SK-N-SH treated with all-trans-retinoic acid at 6 μM for 48 hours (cell line): ENCODE measurements at regions not wholly inside any gene's neighbourhood (a gene's known extent, or its start where the extent isn't known, plus 50 kb on each side); places are given as distances from the start of the nearest gene placed in this dataset.

Experiments used
- ARNTL ChIP-seq: fragments of 450-650 bp; formaldehyde crosslinking; IDR thresholded peaks from 2 replicates; pipeline ENCODE4 v1.5.0; 2020; ENCODE audit warnings: low read depth, mild to moderate bottlenecking, moderate library complexity, borderline replicate concordance
- BACH2 ChIP-seq: fragments of 250-450 bp; sonication (Bioruptor Pico); IDR thresholded peaks from 2 replicates; pipeline ENCODE4 v1.9.0; 2021; ENCODE audit warnings: mild to moderate bottlenecking, borderline replicate concordance
- ISL1 ChIP-seq: fragments of 250-450 bp; sonication (Bioruptor Pico); IDR thresholded peaks from 2 replicates; pipeline ENCODE4 v2.1.2; 2022; ENCODE audit warnings: mild to moderate bottlenecking, moderate library complexity
- OSR1 ChIP-seq: fragments of 250-450 bp; sonication (Bioruptor Pico); IDR thresholded peaks from 2 replicates; pipeline ENCODE4 v1.8.0; 2022; ENCODE audit warnings: moderate library complexity, mild to moderate bottlenecking, inconsistent platforms
- RARB ChIP-seq: fragments of 250-450 bp; sonication (Bioruptor Pico); IDR thresholded peaks from 2 replicates; pipeline ENCODE4 v1.8.0; 2021; ENCODE audit warnings: mild to moderate bottlenecking, moderate library complexity
- TCF4 ChIP-seq: fragments of 250-450 bp; sonication (Bioruptor Pico); IDR thresholded peaks from 2 replicates; pipeline ENCODE4 v1.8.0; 2021; ENCODE audit warnings: mild to moderate bottlenecking, moderate library complexity, borderline replicate concordance
- TOX ChIP-seq: fragments of 250-450 bp; sonication (Bioruptor Pico); IDR thresholded peaks from 2 replicates; pipeline ENCODE4 v1.8.0; 2021; ENCODE audit warnings: mild to moderate bottlenecking, moderate library complexity, borderline replicate concordance
- TSHZ2 ChIP-seq: fragments of 250-450 bp; sonication (Bioruptor Pico); IDR thresholded peaks from 2 replicates; pipeline ENCODE4 v1.5.0; 2020; ENCODE audit warnings: mild to moderate bottlenecking, moderate library complexity
- ZC3H10 ChIP-seq: fragments of 250-450 bp; sonication (Bioruptor Pico); IDR thresholded peaks from 2 replicates; pipeline ENCODE4 v1.5.1; 2021; ENCODE audit warnings: mild to moderate bottlenecking, moderate library complexity
- ZFP30 ChIP-seq: fragments of 450-650 bp; formaldehyde crosslinking; IDR thresholded peaks from 2 replicates; pipeline ENCODE4 v1.5.0; 2022; ENCODE audit warnings: mild to moderate bottlenecking, moderate library complexity
- ZNF70 ChIP-seq: fragments of 450-650 bp; formaldehyde crosslinking; IDR thresholded peaks from 2 replicates; pipeline ENCODE4 v1.5.0; 2020; ENCODE audit warnings: mild to moderate bottlenecking, moderate library complexity
- ZNF8 ChIP-seq: fragments of 450-650 bp; formaldehyde crosslinking; IDR thresholded peaks from 2 replicates; pipeline ENCODE4 v1.5.0; 2020; ENCODE audit warnings: mild to moderate bottlenecking, moderate library complexity
- TF ChIP-seq, protein P1 (sequence below): fragments of 250-450 bp; sonication (Bioruptor Pico); IDR thresholded peaks from 2 replicates; pipeline ENCODE4 v1.5.1; 2020; ENCODE audit warnings: low read depth, mild to moderate bottlenecking, moderate library complexity

DNA sequence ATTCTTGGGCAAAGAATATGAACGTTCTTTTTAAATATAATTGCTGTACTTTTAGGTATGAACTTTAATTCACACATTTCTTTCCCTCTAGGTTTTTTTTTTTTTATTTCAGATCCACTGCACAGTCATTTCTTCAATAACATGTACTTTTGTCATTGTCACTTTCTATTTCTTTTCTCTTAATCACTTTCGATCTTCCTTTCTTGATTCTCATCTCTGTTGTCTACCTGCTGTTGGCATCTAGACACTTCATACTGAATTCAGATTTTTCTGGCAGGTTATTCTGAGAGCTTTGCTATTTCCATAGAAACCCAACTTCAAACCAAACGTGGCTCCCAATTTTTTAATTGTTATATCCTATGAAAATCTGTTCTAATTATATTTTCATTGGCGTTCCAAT is 211.7 kb upstream of the KLF6 start:
- no peak for TF ChIP-seq BACH2 (CRISPR knock-in tag)
- TF ChIP-seq, protein P1, sequence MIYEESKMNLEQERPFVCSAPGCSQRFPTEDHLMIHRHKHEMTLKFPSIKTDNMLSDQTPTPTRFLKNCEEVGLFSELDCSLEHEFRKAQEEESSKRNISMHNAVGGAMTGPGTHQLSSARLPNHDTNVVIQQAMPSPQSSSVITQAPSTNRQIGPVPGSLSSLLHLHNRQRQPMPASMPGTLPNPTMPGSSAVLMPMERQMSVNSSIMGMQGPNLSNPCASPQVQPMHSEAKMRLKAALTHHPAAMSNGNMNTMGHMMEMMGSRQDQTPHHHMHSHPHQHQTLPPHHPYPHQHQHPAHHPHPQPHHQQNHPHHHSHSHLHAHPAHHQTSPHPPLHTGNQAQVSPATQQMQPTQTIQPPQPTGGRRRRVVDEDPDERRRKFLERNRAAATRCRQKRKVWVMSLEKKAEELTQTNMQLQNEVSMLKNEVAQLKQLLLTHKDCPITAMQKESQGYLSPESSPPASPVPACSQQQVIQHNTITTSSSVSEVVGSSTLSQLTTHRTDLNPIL (CRISPR knock-in tag) = no peak
- TF ChIP-seq ZNF70 = no peak
- no peak for TF ChIP-seq TOX (CRISPR knock-in tag)
- TF ChIP-seq OSR1 = no peak
- no peak for TF ChIP-seq TCF4 (CRISPR knock-in tag)
- TF ChIP-seq ZFP30 (CRISPR knock-in tag) = no peak
- TF ChIP-seq ISL1 (CRISPR knock-in tag) = no peak
- no peak for TF ChIP-seq ARNTL (CRISPR knock-in tag)
- no peak for TF ChIP-seq RARB (CRISPR knock-in tag)
- TF ChIP-seq ZC3H10 (CRISPR knock-in tag) = no peak
- TF ChIP-seq ZNF8 (CRISPR knock-in tag) = no peak
- TF ChIP-seq TSHZ2 = no peak
